Stimulated activated CD8-positive, alpha-beta memory T cell treated with anti-CD3 and anti-CD28 coated beads, Interleukin-4, amount 100 ng/mL, for 4 hours (primary cell): ENCODE measurements at regions not wholly inside any gene's neighbourhood (a gene's known extent, or its start where the extent isn't known, plus 50 kb on each side); places are given as distances from the start of the nearest gene placed in this dataset.

Source experiments
- DNase-seq, 2 donors: peaks; one replicate each; pipeline ENCODE4 v3.0.0-alpha.2; 2020; ENCODE audit warnings: low read depth in 2 of 2, low spot score in 1 of 2

DNA sequence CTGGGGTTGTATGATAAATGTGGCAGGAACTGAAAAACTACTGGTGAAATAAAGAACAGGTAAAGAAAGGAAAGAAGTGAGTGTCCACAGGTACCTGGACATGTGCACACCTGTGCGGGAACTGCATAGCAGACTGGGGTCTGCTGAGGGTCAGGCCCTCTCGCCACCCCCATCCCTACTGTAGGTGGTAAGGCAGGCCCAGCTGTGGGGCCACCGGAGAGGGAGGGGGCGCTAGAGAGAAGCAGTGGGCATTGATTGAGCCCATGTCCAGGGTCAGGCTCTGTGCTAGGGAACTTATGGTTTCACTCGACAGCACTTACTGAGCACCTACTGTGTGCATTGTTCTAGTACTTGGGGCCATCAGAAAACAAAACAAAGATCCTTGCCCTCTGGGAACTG is 400.5 kb downstream of the MATN1 start:
- DNase-seq, result no peak

DNA sequence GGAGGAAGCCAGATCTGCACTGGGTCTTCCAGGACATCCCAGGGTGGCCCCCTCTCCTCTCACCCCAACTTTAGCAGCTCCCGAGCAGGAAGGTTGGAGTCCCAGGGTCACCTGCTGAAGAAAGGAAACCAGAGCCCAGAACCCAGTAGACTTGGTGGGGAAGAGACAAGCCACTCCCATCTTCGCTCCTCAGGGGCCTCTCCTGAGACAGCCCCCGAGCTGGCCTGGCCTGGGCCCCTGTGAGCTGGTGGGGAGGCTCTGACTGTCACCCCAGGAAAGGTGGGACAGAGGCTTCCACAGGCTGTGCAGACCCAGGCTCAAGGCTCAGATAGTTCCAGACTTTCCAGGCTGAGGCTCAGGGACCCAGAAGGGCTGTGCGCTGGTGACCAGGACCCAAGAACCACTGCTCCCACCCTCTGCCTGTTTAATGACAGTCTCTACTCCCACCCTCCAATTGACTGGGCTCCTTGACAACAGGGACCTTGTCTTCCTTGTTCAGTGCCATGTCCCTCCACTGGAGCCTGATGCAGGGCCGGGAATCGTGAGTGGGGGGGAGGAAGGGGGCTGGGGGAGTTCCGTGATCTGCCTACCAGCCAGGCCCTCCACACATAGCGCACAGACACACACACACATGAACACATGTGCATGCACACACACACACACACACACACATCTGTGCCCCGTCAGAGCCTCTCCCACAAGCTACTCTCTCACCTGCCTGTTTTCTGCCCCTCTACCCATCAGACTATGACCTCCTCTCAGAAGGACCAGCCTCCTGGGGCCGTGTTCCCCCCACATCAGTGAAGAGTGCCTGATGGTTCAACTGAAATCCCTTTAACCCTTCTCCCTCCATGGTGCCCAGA is 401.2 kb downstream of the MATN1 start:
- DNase-seq, result no peak

DNA sequence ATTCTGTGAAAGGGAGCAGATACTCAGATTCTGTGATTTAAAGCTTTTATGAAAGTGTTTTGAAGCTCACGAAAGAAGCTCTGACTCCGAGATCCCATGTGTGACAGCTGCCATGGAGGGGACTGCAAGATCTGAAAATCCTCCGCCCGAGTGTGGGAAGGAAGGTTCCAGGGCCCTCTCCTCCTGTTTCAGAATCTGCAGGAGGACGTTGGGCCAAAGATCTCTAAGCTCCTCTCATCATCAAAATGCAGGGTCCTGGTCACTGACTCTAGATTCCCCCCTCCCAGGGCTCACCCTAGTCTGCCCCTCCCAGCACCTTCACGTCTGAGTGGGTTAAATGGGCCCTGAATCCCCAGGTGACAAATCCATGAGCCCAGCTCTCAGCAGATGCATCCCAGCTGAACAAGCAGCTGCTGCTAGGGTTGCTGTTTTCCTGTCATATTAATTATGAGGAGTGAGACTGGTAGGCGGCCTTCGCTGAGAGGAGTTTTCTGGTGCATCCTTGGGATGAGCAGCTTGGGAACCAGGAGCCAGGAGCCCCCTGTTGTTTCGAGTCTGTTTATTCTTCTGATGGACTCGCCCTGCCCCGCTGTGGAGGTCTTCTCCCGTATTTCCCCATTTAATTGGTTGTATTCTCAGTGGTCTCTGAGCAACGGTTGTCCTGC is 402.0 kb downstream of the MATN1 start:
- no peak for DNase-seq

DNA sequence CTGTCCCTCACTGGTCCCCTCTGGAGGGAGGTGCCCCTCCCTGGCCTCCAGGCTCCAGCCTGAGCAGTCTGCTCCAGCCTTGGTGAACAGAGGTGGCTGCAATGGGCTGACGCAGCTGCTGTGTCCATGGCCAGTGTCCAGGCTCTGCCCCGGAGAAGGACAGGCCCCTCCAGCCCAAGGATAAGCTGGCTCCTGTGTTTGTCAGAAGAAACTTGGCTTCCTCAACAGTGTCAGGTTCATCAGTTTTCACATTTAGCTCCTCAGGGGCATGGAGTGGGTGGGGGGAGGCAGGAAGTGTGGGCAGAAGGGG is 402.8 kb downstream of the MATN1 start:
- DNase-seq, result no peak

DNA sequence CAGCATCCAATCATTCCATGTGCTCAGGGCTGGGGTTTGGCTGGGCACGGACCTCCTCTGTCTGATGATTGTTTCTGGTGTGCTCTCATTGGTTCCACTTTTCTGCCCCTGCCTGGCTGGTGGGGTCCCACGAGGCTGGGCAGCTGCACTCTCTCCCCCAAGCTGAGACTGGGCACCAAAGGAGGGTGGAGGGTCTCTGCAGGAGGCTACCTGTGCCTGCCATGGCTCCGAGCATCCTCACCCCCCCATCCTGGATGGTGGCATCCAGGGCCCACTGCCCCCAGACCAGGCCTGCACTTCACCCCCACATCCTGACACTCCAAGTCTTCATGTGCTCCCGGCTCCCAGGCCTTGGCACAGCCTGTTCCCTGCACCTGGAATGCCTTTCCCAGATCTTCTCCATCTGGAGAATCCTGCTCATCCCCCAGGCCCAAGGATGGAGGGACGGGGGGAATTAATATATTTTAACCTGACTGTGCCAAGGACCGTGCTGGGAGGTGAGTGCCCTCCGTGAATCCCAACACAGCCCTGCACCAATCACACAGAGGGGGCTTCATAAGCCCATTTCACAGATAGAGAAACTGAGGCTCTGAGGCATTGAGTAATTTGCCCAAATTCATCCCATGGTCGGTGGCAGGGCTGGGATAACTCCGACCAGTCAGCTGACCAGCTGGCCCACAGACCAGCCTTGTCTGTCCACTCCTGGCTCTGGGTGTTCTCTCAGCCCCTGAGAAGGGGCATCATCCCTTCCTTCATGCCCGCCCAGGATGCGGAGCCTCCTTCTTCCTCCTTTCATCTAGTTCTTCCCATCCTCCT is 403.4 kb downstream of the MATN1 start:
- no peak for DNase-seq

DNA sequence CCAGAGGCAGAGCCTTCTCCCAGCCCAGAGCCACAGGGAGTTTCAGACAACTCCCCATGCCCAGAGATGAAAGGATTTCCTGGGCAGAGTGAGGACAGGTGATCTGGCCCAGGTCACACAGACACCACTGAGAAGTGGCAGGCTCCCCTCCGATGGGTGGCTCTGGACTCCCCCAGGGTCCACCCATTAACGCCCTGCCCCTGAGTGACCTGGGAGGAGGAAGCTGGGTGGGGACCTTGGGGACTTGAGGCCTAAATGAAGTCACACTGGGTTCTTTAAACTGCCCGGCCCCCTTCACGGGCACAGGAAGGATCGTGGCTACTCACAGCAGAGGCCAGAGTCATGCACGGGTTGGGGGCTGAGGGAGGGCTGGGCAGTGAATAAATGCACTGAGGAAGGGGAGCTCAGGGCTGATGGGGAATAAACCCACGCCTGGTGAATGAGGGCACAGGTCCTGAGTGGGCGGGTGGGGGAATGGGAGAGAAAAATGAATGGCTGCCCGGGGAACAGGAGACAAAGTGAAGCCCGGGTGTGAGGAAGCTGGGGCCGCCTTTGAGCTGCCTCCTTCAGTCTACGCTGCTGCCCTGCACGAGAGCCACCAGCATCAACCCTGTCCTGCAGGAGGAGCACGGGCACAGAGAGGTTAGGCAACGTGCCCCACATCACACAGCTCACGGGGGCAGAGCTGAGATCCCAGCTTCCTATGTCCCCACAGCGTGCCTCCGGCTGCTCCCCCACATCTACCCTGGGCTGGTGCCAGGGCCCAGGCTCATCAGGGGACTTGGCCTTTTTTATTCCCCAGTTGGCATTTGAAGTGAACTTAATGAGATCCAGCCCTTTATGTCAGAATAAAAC is 404.3 kb downstream of the MATN1 start:
- DNase-seq, result no peak

DNA sequence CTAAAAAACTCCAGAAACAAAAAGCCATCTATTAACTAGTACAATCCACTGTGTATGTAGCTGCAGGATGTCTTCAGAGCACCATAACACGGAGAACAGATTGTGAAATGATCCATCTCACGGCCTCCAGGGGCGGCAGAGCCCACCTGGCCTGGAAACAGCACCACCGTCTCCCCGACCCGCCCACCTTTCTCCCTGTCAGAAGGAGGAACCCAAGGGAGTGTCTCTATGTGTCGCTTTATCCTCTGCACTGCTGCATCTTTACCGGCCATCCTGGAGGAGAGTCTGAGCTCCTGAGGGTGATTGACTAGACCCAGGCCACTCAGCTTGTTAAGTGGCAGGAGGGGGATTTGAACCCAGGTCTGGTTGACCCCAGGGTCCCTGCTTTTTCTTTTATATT is 405.0 kb downstream of the MATN1 start:
- no peak for DNase-seq

DNA sequence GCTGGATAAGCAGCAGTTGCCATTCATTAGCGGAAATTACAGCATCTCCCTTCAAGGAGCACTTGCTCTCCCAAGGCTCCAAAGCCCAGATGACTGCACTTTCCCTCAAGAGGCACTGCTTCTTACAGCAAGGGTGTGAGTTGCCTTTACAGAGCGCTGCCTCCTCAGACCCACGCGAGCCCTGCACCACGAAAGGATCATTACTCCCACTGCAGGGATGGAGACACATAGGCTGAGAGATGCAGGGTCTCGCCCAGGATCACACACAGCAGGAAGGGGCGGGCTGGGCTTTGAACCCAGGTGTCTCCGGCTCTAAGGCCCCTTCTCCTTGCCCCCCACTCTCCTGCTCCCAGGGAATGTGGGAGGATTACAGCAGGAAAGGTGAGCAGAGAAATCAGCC is 405.5 kb downstream of the MATN1 start:
- DNase-seq, result no peak

DNA sequence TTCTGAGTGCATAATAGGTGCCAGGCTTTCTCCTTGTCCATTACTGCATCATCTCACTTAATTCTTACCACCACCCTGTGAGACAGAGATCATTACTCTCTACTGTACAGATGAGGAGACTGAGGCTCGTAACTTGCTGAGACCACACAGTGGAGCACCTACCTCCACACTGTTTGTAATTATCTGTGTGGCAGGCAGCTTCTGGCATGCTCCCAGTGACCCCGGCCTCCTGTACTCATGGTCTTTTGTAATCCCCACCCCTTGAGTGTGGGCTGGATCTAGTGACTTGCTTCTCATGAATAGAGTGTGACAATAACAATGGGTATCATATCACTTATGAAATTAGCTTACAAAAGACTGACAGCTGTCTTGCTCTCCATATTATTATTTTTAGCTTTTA is 407.3 kb downstream of the MATN1 start:
- no peak for DNase-seq

DNA sequence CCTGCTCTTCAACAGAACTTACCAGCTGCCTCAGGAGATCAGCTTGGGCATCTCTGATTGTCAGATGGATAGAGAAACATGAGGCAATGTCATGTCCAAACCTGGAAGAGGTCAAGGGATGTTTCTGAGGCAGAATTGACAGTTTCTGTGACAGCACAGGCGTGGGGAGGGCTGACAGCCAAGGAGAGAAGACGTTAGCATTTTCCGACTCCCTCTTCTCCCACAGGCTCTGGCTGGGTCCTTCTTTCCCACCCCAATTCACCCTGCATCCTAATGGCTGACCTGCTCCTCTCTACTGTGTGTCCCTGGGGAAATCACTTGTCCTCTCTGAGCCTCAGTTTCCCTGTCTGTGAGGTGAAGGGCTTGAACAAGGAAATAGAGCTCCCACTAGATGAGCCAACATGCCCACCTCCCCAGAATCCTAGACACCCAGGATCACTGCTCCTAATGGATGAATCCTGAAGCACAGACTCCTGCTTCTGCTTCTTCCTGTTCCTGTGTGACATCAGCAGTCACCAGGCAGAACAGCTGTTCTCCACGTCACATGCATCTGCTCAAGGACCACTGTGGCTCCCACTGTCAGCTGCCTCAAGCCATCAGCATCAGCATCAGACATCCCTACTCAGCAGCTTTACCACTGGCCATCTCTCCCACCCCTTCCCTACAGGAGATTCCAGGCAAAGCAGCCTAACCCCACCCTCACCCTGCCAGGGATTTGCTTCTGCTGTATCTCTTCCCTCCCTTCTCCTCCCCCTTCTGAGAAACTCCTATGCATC is 408.0 kb downstream of the MATN1 start:
- DNase-seq, result no peak

DNA sequence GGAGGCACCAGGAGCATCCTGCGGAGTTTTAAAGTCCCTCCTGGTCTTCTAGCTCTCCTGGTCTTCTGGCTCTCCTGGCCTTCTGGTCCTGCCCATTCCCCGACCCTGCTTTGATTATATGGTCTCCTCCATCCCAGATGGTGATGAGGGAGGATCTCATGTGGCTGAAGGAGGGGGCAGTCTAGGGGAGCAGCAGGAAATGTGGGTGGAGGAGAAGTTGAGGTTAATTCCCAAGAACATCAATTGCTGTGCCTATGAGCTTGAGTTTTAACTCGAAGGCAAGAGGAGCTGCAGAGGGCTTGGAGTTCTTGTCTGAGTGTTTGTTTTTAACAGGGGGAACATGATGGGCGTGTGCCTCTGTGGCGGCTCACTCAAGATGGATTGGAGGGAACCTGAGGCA is 408.8 kb downstream of the MATN1 start:
- no peak for DNase-seq

DNA sequence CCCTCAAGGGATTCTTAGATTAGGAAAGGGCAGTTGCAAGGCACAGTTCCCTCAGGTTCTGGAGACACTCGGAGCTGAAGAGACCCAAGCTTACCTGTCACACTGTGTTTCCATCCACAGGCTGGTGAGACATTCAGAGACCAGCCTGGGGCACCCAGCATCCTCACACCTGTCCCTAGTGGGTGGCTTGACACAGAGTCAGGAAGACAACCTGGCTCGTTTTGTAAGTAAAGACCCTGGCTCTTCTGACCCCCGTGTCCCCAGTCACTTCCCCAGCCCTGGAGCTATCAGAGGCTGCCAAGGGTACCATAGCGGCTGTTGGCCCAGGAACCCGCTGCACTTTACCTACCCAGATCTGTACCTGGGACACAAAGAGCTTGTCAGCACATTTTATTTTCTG is 409.8 kb downstream of the MATN1 start:
- no peak for DNase-seq

DNA sequence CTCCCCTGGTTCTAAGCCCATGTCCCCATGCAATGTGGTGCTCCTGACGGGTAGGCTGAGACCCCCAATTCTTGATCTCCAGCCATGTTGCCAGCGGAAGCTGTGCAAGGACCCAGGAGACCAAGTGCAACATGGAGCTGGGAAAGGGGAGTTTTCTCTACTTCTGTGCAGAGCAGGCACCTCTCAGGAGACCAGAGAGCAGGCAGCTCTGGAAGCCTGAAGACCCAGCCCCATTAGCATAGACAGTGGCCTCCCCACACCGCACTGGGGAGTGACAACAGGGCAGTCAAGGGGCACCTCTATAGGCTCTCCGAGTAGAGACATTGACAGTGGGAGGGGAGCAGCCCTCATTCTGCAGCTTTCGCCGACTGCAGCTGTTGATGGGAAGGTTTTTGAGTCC is 410.2 kb downstream of the MATN1 start:
- no peak for DNase-seq

DNA sequence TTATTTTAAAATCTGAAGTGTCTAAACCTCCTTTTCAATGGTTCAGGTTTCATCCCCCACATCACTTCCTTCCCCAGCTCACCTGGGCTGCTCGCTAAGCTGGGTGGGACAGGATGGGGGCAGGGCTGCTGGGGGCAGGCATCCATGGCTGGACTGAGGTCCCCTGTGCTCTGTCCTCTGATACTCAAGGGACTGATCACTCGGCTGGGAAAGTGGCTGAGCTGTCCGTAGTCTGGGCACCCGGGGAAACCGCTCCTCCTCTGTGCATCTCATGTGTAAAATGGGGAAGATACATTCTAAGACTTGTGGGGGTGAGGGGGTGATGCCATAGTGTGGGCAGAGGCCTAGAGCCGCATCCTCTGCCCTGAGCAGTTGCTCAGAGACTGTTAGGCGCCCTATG is 411.2 kb downstream of the MATN1 start:
- no peak for DNase-seq

DNA sequence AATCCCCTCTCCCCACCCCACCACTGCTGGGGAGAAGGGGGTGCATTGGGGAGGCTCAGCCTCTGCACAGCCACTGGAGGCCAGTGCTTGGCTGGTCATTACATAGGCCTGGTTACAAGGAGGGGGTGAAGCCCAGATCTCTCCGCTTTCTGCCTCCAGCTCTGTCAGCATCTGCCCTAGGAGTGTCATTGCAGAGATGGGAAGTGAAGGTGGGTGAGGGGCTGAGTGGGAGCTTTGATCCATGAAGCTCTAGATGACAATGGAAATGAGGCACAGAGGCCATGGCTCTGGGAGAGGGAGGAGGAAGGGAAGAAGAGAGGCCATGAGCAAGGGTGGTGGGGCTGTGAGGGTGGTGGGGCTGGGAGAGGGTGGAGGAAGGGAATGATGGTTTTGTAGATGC is 411.6 kb downstream of the MATN1 start:
- DNase-seq, result no peak

DNA sequence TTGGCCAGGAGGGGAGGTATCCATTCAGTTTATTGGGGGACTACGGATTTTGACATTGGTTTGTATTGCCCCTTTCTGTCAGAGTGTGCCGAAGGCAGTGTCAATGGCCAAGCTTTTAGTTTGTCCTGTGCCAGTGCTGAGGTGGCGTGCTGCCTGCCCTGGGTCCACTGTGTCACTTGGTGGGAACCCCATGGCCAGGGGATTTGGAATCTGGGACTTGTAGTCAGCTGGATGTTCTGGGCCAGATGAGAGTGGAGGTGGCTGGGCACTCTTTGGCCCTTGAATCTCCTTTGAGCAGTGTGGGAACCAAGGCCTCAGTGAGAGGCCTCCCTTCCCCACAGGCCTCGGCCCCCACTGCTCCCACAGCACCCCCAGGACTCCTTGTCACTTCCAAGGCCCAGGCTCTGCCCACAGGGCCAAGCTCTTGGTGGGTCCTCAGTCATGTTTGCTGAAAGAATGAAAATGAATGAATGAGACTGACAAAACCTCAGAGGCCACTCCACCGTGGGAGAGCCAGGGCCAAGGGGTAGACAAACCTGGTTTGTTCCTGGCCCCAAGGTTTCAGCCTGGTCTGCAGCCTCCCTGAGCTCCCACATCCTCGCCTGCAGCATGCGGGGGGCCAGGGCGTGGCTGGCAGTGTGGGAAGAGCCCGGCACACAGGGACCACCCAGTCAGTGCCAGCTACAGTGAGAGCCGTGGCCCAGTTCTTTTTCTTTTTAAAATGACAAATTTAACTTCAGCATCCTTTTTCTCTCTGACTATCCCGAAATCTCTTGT is 412.2 kb downstream of the MATN1 start:
- no peak for DNase-seq

DNA sequence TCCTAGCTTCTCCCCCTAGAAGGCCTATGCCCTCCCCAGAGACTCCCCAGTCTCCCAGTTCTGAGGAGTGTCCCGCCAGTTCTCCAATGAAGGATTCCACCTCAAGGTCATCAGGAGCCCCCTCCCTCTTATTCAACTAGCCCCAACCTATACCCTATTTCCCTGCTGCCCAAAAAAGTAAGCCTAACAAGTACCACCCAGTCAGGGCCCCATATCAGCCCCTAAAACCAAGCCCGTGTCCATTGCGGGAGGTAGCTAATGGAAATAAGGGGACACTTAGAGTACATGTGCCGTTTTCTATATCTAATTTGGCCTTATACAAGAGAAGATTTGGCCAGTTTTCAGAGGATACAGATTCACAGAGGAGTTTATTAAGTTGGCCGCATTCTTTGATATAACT is 416.2 kb downstream of the MATN1 start:
- DNase-seq, result no peak

DNA sequence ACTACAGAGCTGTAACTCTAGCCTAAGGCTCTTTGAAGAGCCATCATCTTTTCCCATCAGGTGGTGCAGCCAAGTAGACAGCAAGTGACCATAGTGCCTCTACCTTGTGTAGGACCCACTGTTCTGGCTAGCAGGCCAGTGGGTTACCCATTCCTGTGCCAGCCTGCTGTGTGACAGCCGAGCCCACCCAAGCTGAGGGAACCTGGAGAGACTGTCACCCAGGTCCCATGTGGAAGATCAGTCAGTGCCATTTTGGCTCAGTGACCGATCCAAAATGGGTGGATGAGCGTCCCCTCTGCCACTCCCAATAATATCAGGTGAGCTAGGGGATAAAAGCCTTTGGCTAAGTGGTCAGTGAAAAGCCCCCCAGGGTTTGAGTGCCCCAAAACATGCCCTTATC is 417.9 kb downstream of the MATN1 start:
- no peak for DNase-seq

DNA sequence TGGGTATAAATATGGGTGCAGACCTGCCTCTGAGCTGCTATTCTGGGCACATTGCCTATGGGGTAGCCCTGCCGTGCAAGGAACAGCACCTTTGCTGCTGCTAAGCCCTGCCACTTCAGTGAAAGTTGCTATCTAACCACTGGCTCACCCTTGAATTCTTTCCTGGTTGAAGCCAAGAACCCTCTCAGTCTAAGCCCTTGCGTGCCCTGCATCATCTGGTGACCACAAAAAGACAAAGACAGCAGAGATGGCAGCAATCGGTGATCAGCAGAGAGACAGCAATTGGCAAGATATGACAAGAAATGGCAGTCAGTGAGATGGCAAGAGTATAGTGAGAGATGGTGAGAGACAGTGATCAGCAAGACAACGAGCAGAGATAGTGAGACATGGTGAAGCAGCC is 418.3 kb downstream of the MATN1 start:
- DNase-seq, result no peak

DNA sequence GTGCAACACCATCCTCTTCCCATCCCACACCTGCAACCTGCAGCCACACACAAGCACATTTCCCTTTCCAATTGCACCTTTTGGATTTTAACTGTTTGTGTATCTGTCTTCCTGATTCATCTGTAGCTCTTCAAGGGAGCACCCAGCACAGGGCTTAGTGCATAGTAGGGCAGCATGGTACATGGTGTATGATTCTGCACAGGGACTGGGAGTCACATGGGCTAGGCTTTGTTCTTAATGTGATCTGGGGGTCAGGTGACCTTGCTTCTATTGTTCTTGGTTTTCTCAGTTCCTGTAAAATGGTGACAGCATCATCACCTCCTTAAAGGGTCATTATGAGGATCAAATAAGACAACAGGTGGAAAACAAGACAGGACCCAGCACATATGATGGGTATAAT is 419.3 kb downstream of the MATN1 start:
- no peak for DNase-seq
